Spleen (tissue), 11 donors: ENCODE measurements at regions not wholly inside any gene's neighbourhood (a gene's known extent, or its start where the extent isn't known, plus 50 kb on each side); places are given as distances from the start of the nearest gene placed in this dataset.

Experiments
- DNase-seq: peaks from one replicate; pipeline ENCODE4 v3.0.0-alpha.2; 2020
- H3K27ac ChIP-seq, 8 donors: fragments of 200-600 bp; sonication (generic) in 7 of 8; 1 replicate in 4 of 8; 2 replicates in 4 of 8; pipeline versions ENCODE4 v1.5.0 to v1.8.0; 2016 to 2021; ENCODE audit warnings: inconsistent platforms in 4 of 8, mild to moderate bottlenecking in 4 of 8, moderate library complexity in 1 of 8
- H3K27me3 ChIP-seq, 7 donors: fragments of 200-600 bp; sonication (generic) in 6 of 7; replicated peaks in 1 of 7; 1 replicate in 4 of 7; 2 replicates in 3 of 7; pipeline versions ENCODE4 v1.5.0 to v1.8.0; 2016 to 2021; ENCODE audit warnings: inconsistent platforms in 3 of 7, mild to moderate bottlenecking in 1 of 7
- H3K36me3 ChIP-seq, 6 donors: fragments of 200-600 bp; sonication (generic) in 5 of 6; 1 replicate in 4 of 6; 2 replicates in 2 of 6; pipeline versions ENCODE4 v1.5.0 to v1.8.0; 2016 to 2021; ENCODE audit warnings: inconsistent platforms in 2 of 6
- H3K4me1 ChIP-seq, 6 donors: fragments of 200-600 bp; sonication (generic) in 5 of 6; 1 replicate in 3 of 6; 2 replicates in 3 of 6; pipeline versions ENCODE4 v1.5.0 to v1.8.0; 2016 to 2021; ENCODE audit warnings: inconsistent platforms in 3 of 6
- H3K4me3 ChIP-seq, 8 donors: fragments of 200-600 bp; sonication (generic) in 7 of 8; 1 replicate in 4 of 8; 2 replicates in 4 of 8; pipeline versions ENCODE4 v1.5.0 to v1.8.0; 2016 to 2021; ENCODE audit warnings: inconsistent platforms in 4 of 8, mild to moderate bottlenecking in 4 of 8, moderate library complexity in 2 of 8
- H3K9me3 ChIP-seq, 8 donors: fragments of 200-600 bp; sonication (generic) in 7 of 8; 1 replicate in 4 of 8; 2 replicates in 4 of 8; pipeline versions ENCODE4 v1.5.0 to v1.8.0; 2016 to 2021; ENCODE audit warnings: inconsistent platforms in 4 of 8
- CTCF ChIP-seq, 11 experiments: fragments of 200-600 bp in 7 of 11; fragments of 450-650 bp in 4 of 11; sonication (generic) in 4 of 11; IDR thresholded peaks in 8 of 11; conservative IDR thresholded peaks in 3 of 11; 1 replicate in 7 of 11; 2 replicates in 4 of 11; pipeline versions ENCODE4 v1.4.0 to v1.8.0; 2016 to 2021; ENCODE audit warnings: antibody characterized with exemption in 11 of 11, inconsistent platforms in 4 of 11, mild to moderate bottlenecking in 1 of 11
- POLR2A ChIP-seq, 3 donors: fragments of 450-650 bp; IDR thresholded peaks; one replicate each; pipeline ENCODE4 v1.5.1; 2017; ENCODE audit warnings: antibody characterized with exemption in 3 of 3, mild to moderate bottlenecking in 1 of 3
- POLR2AphosphoS5 ChIP-seq, 3 donors: sonication (generic); formaldehyde crosslinking; IDR thresholded peaks; one replicate each; pipeline ENCODE4 v1.5.1; 2017; ENCODE audit warnings: antibody characterized with exemption in 3 of 3
- WGBS, 5 donors: extraction: QIAGEN DNeasy Blood & Tissue Kit in 3 of 5; methylation state at CpG; one replicate each; pipeline versions ENCODE4 v1.1.5 to v1.1.7; 2013 to 2018; 5-methylcytosine and 5-hydroxymethylcytosine counted together
- intact Hi-C: fragments of 100-400 bp; cut with DNase I; formaldehyde crosslinking; loops from one replicate; pipeline ENCODE4 v1.15.0; 2023; ENCODE audit warnings: low total_unique reads
- donor health status: healthy with polysubstance abuse.
- donor health status: DM: no; HTN: no; CAD: no; lungs with moderate emphysema.
- donor health status: DM: no; HTN: no; CAD: no.
- donor health status: Bipolar disorder and iron deficiency.
- donor health status: healthy.
- donor health status: DM: no; HTN: no; CAD: no.
- donor health status: DM: yes; HTN: yes; CAD: no.

- Histone ChIP-seq H3K27ac (no peak overlapping the region), H3K4me1 (no peaks in the 10 kb centered on the region), H3K4me3 (no peak overlapping the region), H3K27me3 (no peaks in the 10 kb centered on the region), H3K9me3 (no peaks in the 10 kb centered on the region), H3K36me3 (no peaks in the 10 kb centered on the region)
- WGBS, 5 donors = 63 to 68% (median 66%) methylated on average over 1 of the region's 1 CpG
- no peak for DNase-seq
- TF ChIP-seq CTCF (IDR thresholded peaks at IDR 0.05 in 8 of 11, conservative IDR thresholded peaks at IDR 0.05 in 3 of 11) (no peak), POLR2AphosphoS5 (IDR thresholded peaks at IDR 0.05) (no peak), POLR2A (IDR thresholded peaks at IDR 0.05) (no peak)
- intact Hi-C loops = no loop called here
These were observed 163.9 kb upstream of the THUMPD2 start for GRCh38 chr2:39942950-39943349.

DNA sequence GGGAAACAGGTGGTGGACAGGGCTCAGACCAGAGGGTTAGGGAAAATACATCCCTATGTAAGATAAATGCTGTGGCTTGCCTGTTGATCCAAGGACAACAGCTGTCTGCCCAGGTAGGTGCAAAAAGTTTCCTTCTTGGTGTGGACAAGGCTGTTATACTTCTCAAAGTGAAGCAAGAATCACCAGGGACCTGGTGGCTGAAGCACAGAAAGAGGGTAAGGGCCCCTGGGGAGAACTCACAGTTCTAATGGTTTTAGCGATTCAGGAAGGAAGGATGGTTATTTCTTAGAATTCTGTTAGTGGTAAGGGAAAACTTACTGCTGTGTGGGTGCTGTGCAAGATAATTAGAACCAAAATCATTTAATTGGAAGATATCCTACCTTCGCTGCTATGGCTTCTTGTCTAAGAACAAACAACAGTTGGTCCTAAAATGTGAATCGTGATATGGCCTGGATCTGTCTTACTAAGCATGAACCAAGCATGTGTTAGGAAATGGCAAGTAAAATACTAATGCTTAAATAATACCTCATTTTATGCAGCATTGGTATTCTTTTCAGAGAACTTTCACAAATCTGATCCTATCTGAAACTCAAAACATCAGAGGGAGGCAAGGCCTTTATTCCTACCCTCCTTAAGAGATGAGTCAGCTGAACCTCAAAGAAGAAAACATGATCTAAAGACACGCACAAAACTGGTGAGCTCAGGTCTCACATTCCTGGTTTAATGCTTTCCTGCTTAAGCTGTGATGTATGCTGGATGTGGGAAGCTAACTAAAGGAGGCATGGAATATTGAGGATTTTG, 159.2 kb upstream of the THUMPD2 start:
- Histone ChIP-seq H3K36me3 (no peaks in the 10 kb centered on the region), H3K27ac (no peak overlapping the region), H3K4me3 (no peak overlapping the region), H3K27me3 (no peaks in the 10 kb centered on the region), H3K9me3 (no peaks in the 10 kb centered on the region), H3K4me1 (no peaks in the 10 kb centered on the region)
- intact Hi-C loops = no loop called here
- no peak for TF ChIP-seq POLR2A (IDR thresholded peaks at IDR 0.05)
- TF ChIP-seq CTCF (IDR thresholded peaks at IDR 0.05 in 8 of 11, conservative IDR thresholded peaks at IDR 0.05 in 3 of 11) = no peak
- no peak for TF ChIP-seq POLR2AphosphoS5 (IDR thresholded peaks at IDR 0.05)
- WGBS, 5 donors = 61 to 72% (median 68%) methylated on average over 4 of the region's 4 CpGs
- DNase-seq = no peak

- Histone ChIP-seq H3K4me1 (no peaks in the 10 kb centered on the region), H3K9me3 (no peaks in the 10 kb centered on the region), H3K27ac (no peak overlapping the region), H3K36me3 (no peaks in the 10 kb centered on the region), H3K4me3 (no peak overlapping the region), H3K27me3 (no peaks in the 10 kb centered on the region)
- TF ChIP-seq POLR2AphosphoS5 (IDR thresholded peaks at IDR 0.05) (no peak), CTCF (IDR thresholded peaks at IDR 0.05 in 8 of 11, conservative IDR thresholded peaks at IDR 0.05 in 3 of 11) (no peak), POLR2A (IDR thresholded peaks at IDR 0.05) (no peak)
- 58 to 76% (median 63%) methylated on average over 3 of the region's 3 CpGs for WGBS, 5 donors
- DNase-seq = no peak
- intact Hi-C loops = no loop called here
These were observed 158.6 kb upstream of the THUMPD2 start for GRCh38 chr2:39937621-39938020.

GRCh38 chr2:39934851-39935250, 155.8 kb upstream of the THUMPD2 start:
- TF ChIP-seq POLR2A (IDR thresholded peaks at IDR 0.05) = no peak
- TF ChIP-seq POLR2AphosphoS5 (IDR thresholded peaks at IDR 0.05) = no peak
- no peak for TF ChIP-seq CTCF (IDR thresholded peaks at IDR 0.05 in 8 of 11, conservative IDR thresholded peaks at IDR 0.05 in 3 of 11)
- Histone ChIP-seq H3K36me3 (no peaks in the 10 kb centered on the region), H3K27me3 (no peaks in the 10 kb centered on the region), H3K4me3 (no peak overlapping the region), H3K9me3 (no peaks in the 10 kb centered on the region), H3K27ac (no peak overlapping the region), H3K4me1 (no peaks in the 10 kb centered on the region)
- DNase-seq = no peak
- 88 to 100% (median 94%) methylated on average over 1 of the region's 1 CpG for WGBS, 5 donors
- intact Hi-C loops = no loop called here
